Spleen (tissue), 7 donors: ENCODE measurements at regions not wholly inside any gene's neighbourhood (a gene's known extent, or its start where the extent isn't known, plus 50 kb on each side); places are given as distances from the start of the nearest gene placed in this dataset.

Source experiments
- CTCF ChIP-seq, 11 experiments: fragments of 200-600 bp in 7 of 11; fragments of 450-650 bp in 4 of 11; sonication (generic) in 4 of 11; IDR thresholded peaks in 8 of 11; conservative IDR thresholded peaks in 3 of 11; 1 replicate in 7 of 11; 2 replicates in 4 of 11; pipeline versions ENCODE4 v1.4.0 to v1.8.0; 2016 to 2021; ENCODE audit warnings: antibody characterized with exemption in 11 of 11, inconsistent platforms in 4 of 11, mild to moderate bottlenecking in 1 of 11
- POLR2A ChIP-seq, 3 donors: fragments of 450-650 bp; IDR thresholded peaks; one replicate each; pipeline ENCODE4 v1.5.1; 2017; ENCODE audit warnings: antibody characterized with exemption in 3 of 3, mild to moderate bottlenecking in 1 of 3
- donor health status: DM: no; HTN: no; CAD: no; lungs with moderate emphysema.
- donor health status: DM: no; HTN: no; CAD: no.
- donor health status: DM: no; HTN: no; CAD: no.

- TF ChIP-seq POLR2A (IDR thresholded peaks at IDR 0.05): no peak
- no peak for TF ChIP-seq CTCF (IDR thresholded peaks at IDR 0.05 in 8 of 11, conservative IDR thresholded peaks at IDR 0.05 in 3 of 11)
Observed at GRCh38 chr15:53068636-53069035, 278.5 kb upstream of the ONECUT1 start.
